Endothelial cell (in vitro differentiated cells): ENCODE measurements at regions not wholly inside any gene's neighbourhood (a gene's known extent, or its start where the extent isn't known, plus 50 kb on each side); places are given as distances from the start of the nearest gene placed in this dataset.

Source experiments
- DNase-seq: peaks from one replicate; pipeline ENCODE4 v3.0.0; 2021; ENCODE audit warnings: low spot score
- H3K27ac Mint-ChIP-seq: one replicate; pipeline ENCODE4 v1.8.0; 2021; ENCODE audit warnings: mixed read lengths, inconsistent platforms; ENCODE audit not compliant: unreplicated experiment
- H3K27me3 Mint-ChIP-seq: one replicate; pipeline ENCODE4 v1.8.0; 2021; ENCODE audit warnings: mild to moderate bottlenecking, moderate library complexity, mixed read lengths, inconsistent platforms; ENCODE audit not compliant: unreplicated experiment
- H3K36me3 Mint-ChIP-seq: one replicate; pipeline ENCODE4 v1.8.0; 2021; ENCODE audit warnings: mild to moderate bottlenecking, low read depth, mixed read lengths, inconsistent platforms; ENCODE audit not compliant: unreplicated experiment
- H3K4me1 Mint-ChIP-seq: one replicate; pipeline ENCODE4 v1.8.0; 2021; ENCODE audit warnings: mild to moderate bottlenecking, mixed read lengths, inconsistent platforms; ENCODE audit not compliant: unreplicated experiment
- H3K4me3 Mint-ChIP-seq: one replicate; pipeline ENCODE4 v1.8.0; 2021; ENCODE audit warnings: mild to moderate bottlenecking, mixed read lengths, inconsistent platforms; ENCODE audit not compliant: unreplicated experiment
- H3K9me3 Mint-ChIP-seq: one replicate; pipeline ENCODE4 v1.8.0; 2021; ENCODE audit warnings: mixed read lengths, inconsistent platforms; ENCODE audit not compliant: unreplicated experiment
- TF ChIP-seq, protein P1 (sequence below): fragments of 200-600 bp; sonication (generic); IDR thresholded peaks from one replicate; pipeline ENCODE4 v1.5.0; 2021; ENCODE audit warnings: antibody characterized with exemption; ENCODE audit not compliant: unreplicated experiment

- Mint-ChIP-seq H3K9me3 (no peaks in the 10 kb centered on the region), H3K27ac (no peak overlapping the region), H3K36me3 (no peaks in the 10 kb centered on the region), H3K4me3 (no peak overlapping the region), H3K4me1 (peaks cover 13% of the 10 kb centered on the region), H3K27me3 (no peaks in the 10 kb centered on the region)
- TF ChIP-seq, protein P1, sequence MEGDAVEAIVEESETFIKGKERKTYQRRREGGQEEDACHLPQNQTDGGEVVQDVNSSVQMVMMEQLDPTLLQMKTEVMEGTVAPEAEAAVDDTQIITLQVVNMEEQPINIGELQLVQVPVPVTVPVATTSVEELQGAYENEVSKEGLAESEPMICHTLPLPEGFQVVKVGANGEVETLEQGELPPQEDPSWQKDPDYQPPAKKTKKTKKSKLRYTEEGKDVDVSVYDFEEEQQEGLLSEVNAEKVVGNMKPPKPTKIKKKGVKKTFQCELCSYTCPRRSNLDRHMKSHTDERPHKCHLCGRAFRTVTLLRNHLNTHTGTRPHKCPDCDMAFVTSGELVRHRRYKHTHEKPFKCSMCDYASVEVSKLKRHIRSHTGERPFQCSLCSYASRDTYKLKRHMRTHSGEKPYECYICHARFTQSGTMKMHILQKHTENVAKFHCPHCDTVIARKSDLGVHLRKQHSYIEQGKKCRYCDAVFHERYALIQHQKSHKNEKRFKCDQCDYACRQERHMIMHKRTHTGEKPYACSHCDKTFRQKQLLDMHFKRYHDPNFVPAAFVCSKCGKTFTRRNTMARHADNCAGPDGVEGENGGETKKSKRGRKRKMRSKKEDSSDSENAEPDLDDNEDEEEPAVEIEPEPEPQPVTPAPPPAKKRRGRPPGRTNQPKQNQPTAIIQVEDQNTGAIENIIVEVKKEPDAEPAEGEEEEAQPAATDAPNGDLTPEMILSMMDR, result no peak
- no peak for DNase-seq
These were observed 812.9 kb downstream of the VGLL3 start for GRCh38 chr3:86178095-86178494.

DNA sequence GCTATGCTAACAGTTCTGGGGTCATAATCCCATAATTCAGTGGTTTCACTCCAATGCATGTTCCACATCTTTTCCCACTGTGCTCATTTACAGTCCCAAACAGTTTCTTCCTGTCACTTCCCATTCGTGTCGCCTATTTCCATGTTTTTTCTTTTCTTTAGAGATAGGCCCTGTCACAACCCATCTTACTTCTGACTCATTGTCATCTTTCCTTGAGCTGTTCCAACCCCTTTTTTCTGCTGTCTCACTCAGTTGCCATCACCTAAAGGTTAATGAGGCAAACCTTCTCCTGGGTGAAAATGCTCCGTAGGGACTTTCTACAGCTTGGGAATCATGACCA lies 814.5 kb downstream of the VGLL3 start:
- Mint-ChIP-seq H3K27ac (no peak overlapping the region), H3K4me3 (no peak overlapping the region), H3K9me3 (no peaks in the 10 kb centered on the region), H3K27me3 (no peaks in the 10 kb centered on the region), H3K4me1 (peaks cover 13% of the 10 kb centered on the region), H3K36me3 (no peaks in the 10 kb centered on the region)
- no peak for DNase-seq
- TF ChIP-seq, protein P1, result no peak

- Mint-ChIP-seq H3K27me3 (no peaks in the 10 kb centered on the region), H3K4me1 (peaks cover 13% of the 10 kb centered on the region), H3K36me3 (no peaks in the 10 kb centered on the region), H3K9me3 (no peaks in the 10 kb centered on the region), H3K4me3 (no peak overlapping the region), H3K27ac (no peak overlapping the region)
- DNase-seq, result no peak
- TF ChIP-seq, protein P1, result no peak
These were observed 815.1 kb downstream of the VGLL3 start for GRCh38 chr3:86175593-86176444.

- Mint-ChIP-seq H3K4me3 (no peak overlapping the region), H3K4me1 (peaks cover 13% of the 10 kb centered on the region), H3K36me3 (no peaks in the 10 kb centered on the region), H3K27me3 (no peaks in the 10 kb centered on the region), H3K27ac (no peak overlapping the region), H3K9me3 (no peaks in the 10 kb centered on the region)
- DNase-seq, result no peak
- TF ChIP-seq, protein P1, result no peak
These were observed 815.9 kb downstream of the VGLL3 start for GRCh38 chr3:86175051-86175536.

DNA sequence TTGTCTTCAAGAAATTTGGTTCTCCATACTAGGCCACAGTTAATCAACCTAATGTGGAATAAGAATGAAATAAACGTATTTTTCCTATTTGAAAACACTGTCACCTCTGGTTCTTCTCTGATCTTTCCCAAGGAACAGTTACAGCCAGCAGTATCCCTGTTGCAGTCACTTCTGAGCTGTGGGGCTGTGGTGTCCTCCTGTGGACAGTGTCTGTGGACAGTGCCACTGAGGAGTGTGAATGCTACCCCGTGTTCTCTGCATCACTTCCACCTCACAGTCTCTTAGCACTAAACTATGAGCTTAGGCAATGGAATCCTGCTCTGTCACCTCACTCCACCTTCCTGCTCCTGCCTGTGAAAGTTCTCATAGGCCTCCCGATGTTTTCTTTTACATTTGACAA lies 817.5 kb downstream of the VGLL3 start:
- Mint-ChIP-seq H3K4me3 (no peak overlapping the region), H3K9me3 (no peaks in the 10 kb centered on the region), H3K4me1 (peaks cover 13% of the 10 kb centered on the region), H3K27me3 (no peaks in the 10 kb centered on the region), H3K27ac (no peak overlapping the region), H3K36me3 (no peaks in the 10 kb centered on the region)
- TF ChIP-seq, protein P1, result no peak
- DNase-seq, result no peak
